ENCODE measurements at regions not wholly inside any gene's neighbourhood (a gene's known extent, or its start where the extent isn't known, plus 50 kb on each side); places are given as distances from the start of the nearest gene placed in this dataset.
"Not testable (repeated sequence)": the region's sequence is repeated elsewhere in the genome, so short reads cannot be mapped to it uniquely, and the experiment has no call there.

- H3K4me1 Mint-ChIP-seq, result no peaks in the 10 kb centered on the region
- H3K36me3 Mint-ChIP-seq (ENCODE audit: low read depth), result no peaks in the 10 kb centered on the region
- no peak overlapping the region for H3K4me3 Mint-ChIP-seq
- TF ChIP-seq, protein P1, sequence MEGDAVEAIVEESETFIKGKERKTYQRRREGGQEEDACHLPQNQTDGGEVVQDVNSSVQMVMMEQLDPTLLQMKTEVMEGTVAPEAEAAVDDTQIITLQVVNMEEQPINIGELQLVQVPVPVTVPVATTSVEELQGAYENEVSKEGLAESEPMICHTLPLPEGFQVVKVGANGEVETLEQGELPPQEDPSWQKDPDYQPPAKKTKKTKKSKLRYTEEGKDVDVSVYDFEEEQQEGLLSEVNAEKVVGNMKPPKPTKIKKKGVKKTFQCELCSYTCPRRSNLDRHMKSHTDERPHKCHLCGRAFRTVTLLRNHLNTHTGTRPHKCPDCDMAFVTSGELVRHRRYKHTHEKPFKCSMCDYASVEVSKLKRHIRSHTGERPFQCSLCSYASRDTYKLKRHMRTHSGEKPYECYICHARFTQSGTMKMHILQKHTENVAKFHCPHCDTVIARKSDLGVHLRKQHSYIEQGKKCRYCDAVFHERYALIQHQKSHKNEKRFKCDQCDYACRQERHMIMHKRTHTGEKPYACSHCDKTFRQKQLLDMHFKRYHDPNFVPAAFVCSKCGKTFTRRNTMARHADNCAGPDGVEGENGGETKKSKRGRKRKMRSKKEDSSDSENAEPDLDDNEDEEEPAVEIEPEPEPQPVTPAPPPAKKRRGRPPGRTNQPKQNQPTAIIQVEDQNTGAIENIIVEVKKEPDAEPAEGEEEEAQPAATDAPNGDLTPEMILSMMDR (IDR thresholded peaks at IDR 0.05; ENCODE audit: unreplicated experiment in 3 of 3), result no peak
- H3K9me3 Mint-ChIP-seq, result peaks cover 21% of the 10 kb centered on the region
- peaks cover 8% of the 10 kb centered on the region for H3K27me3 Mint-ChIP-seq (ENCODE audit: low read depth)
- H3K27ac Mint-ChIP-seq, result no peak overlapping the region
Observed at GRCh38 chr5:54379590-54379989, 69.2 kb upstream of the ARL15 start.

DNA sequence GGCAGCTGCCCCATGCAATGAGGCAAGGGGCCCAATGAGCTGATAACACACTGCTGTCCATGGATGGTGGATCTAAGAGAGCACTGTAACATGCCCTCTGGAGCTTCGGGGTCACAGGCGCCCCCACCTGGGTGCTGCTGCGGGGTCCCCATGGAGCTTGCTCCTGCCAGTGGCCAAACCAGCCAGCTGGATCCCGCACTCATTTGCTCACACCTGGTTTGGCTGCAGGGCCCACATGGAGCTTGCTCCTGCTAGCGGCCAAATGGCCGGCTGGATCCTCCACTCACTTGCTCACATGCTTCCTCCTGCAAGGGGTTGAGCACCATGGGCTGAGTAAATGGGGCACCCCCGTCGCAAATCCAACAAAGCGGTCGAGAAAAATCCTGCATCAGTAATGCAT lies 68.3 kb upstream of the ARL15 start:
- Mint-ChIP-seq H3K27ac (no peak overlapping the region), H3K4me1 (no peaks in the 10 kb centered on the region), H3K4me3 (no peak overlapping the region), H3K36me3 (ENCODE audit: low read depth) (no peaks in the 10 kb centered on the region), H3K27me3 (ENCODE audit: low read depth) (peaks cover 8% of the 10 kb centered on the region), H3K9me3 (peaks cover 23% of the 10 kb centered on the region)
- TF ChIP-seq, protein P1 (IDR thresholded peaks at IDR 0.05; ENCODE audit: unreplicated experiment in 3 of 3), result no peak

- not testable (repeated sequence) for H3K36me3 Mint-ChIP-seq (ENCODE audit: low read depth); H3K27me3 Mint-ChIP-seq (ENCODE audit: low read depth); H3K4me3 Mint-ChIP-seq; H3K4me1 Mint-ChIP-seq; H3K27ac Mint-ChIP-seq
- H3K9me3 Mint-ChIP-seq, result peaks cover 34% of the 10 kb centered on the region
Observed at GRCh38 chr5:54377339-54377738, 67.0 kb upstream of the ARL15 start.

GRCh38 chr5:54370982-54371381 lies 60.6 kb upstream of the ARL15 start:
- Mint-ChIP-seq H3K4me1 (no peaks in the 10 kb centered on the region), H3K27ac (no peak overlapping the region), H3K9me3 (peaks cover 16% of the 10 kb centered on the region), H3K36me3 (ENCODE audit: low read depth) (no peaks in the 10 kb centered on the region), H3K27me3 (ENCODE audit: low read depth) (peaks cover 8% of the 10 kb centered on the region), H3K4me3 (no peak overlapping the region)
- TF ChIP-seq, protein P1 (IDR thresholded peaks at IDR 0.05; ENCODE audit: unreplicated experiment in 3 of 3), result no peak

DNA sequence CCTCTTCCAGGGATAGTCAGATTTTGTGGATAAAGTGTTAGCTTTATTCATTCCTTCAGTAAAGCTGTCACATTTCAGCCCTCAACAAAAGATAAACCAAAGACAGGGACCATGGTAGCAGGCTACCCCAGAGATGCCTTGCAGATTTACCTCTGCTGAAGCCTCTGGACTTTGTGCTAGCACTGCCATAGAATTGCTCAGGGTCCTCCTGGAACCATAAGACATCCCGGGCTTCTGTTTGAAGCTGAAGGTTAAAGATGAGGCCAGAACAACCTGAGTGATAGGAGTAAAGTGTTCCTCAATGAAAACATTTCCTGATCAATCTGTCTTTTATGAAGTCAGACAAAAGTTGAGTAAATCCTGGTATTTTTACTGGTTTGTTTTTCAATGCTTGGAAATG lies 57.5 kb upstream of the ARL15 start:
- TF ChIP-seq, protein P1 (IDR thresholded peaks at IDR 0.05; ENCODE audit: unreplicated experiment in 3 of 3), result no peak
- Mint-ChIP-seq H3K4me3 (no peak overlapping the region), H3K36me3 (ENCODE audit: low read depth) (no peaks in the 10 kb centered on the region), H3K27ac (no peak overlapping the region), H3K4me1 (no peaks in the 10 kb centered on the region), H3K9me3 (peaks cover 4% of the 10 kb centered on the region), H3K27me3 (ENCODE audit: low read depth) (no peaks in the 10 kb centered on the region)

- H3K4me1 Mint-ChIP-seq, result peaks cover 11% of the 10 kb centered on the region
- no peak overlapping the region for H3K27ac Mint-ChIP-seq
- H3K9me3 Mint-ChIP-seq, result no peaks in the 10 kb centered on the region
- H3K36me3 Mint-ChIP-seq (ENCODE audit: low read depth), result no peaks in the 10 kb centered on the region
- H3K4me3 Mint-ChIP-seq, result no peak overlapping the region
- H3K27me3 Mint-ChIP-seq (ENCODE audit: low read depth), result no peaks in the 10 kb centered on the region
- TF ChIP-seq, protein P1 (IDR thresholded peaks at IDR 0.05; ENCODE audit: unreplicated experiment in 3 of 3), result no peak
Observed at GRCh38 chr5:54366707-54367106, 56.3 kb upstream of the ARL15 start.
